ENCODE measurements at regions not wholly inside any gene's neighbourhood (a gene's known extent, or its start where the extent isn't known, plus 50 kb on each side); places are given as distances from the start of the nearest gene placed in this dataset.

- ChIA-PET CTCF (no interaction called here), POLR2A (ENCODE audit: unreplicated experiment) (no interaction called here)
- Histone ChIP-seq H3K36me3 (ENCODE audit: low read depth, low read length) (no peaks in the 10 kb centered on the region), H3K79me2 (ENCODE audit: low read length) (no peaks in the 10 kb centered on the region), H3K9me2 (replicated peaks; ENCODE audit: low read length) (no peaks in the 10 kb centered on the region), H3K4me3 (ENCODE audit: low read length) (no peak overlapping the region), H3K9ac (ENCODE audit: low read length) (no peak overlapping the region; the same call in 1 of the 2 replicates), H2AFZ (ENCODE audit: low read length) (no peak overlapping the region), H3K9me3 (ENCODE audit: low read length) (no peaks in the 10 kb centered on the region), H3K4me1 (ENCODE audit: insufficient read depth, low read length) (peaks cover 44% of the 10 kb centered on the region), H3K27ac (ENCODE audit: low read length) (peak overlapping the region; percentile 71), H4K20me1 (ENCODE audit: low read length) (no peaks in the 10 kb centered on the region), H3K27me3 (ENCODE audit: low read length) (no peaks in the 10 kb centered on the region), H3F3A (ENCODE audit: low read length, unreplicated experiment) (peaks cover 3% of the 10 kb centered on the region), H3K4me2 (ENCODE audit: low read length) (no peak overlapping the region)
- peak; percentile 33 for DNase-seq
- ATAC-seq = no peak
- intact Hi-C loops (cut with micrococcal nuclease) = no loop called here
- TF ChIP-seq EZH2phosphoT487 (IDR thresholded peaks at IDR 0.05; ENCODE audit: borderline replicate concordance, low read length) = no peak
- no peak for TF ChIP-seq CTCF (conservative IDR thresholded peaks at IDR 0.05; ENCODE audit: low read depth, low read length)
- no peak for TF ChIP-seq EZH2 (IDR thresholded peaks at IDR 0.05; ENCODE audit: low read length, unreplicated experiment)
- BruUV-seq (replicated peaks) = no TSS peak
Observed at GRCh38 chr9:91134608-91135007, 227.1 kb downstream of the AUH start.

DNA sequence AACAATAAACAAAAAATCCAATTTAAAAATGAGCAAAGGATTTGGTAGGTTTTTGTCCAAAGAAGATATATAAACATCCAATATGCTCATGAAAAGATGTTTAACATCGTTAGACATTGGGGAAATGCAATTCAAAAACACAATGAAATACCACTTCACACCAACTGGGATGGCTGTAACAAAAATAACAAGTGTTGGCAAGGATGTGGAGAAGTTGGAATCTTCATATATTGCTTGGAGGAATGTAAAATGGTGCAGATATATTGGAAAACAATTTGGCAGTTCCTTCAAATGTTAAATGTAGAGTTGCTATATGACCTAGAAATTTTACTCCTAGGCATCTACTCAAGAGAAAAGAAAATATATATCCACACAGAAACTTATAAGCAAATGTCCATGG is 224.3 kb downstream of the AUH start:
- H3K9ac ChIP-seq (ENCODE audit: low read length) = no peak overlapping the region
- ChIA-PET POLR2A (ENCODE audit: unreplicated experiment) (no interaction called here), CTCF (no interaction called here)
- DNase-seq (no peak), ATAC-seq (no peak)
- no peak overlapping the region for H2AFZ ChIP-seq (ENCODE audit: low read length)
- no peak overlapping the region for H3K27ac ChIP-seq (ENCODE audit: low read length)
- no peak overlapping the region for H3K4me3 ChIP-seq (ENCODE audit: low read length)
- no peaks in the 10 kb centered on the region for H3K9me2 ChIP-seq (replicated peaks; ENCODE audit: low read length)
- intact Hi-C loops (cut with micrococcal nuclease) = no loop called here
- BruUV-seq (replicated peaks) = no TSS peak
- H3K4me1 ChIP-seq (ENCODE audit: insufficient read depth, low read length) = peaks cover 20% of the 10 kb centered on the region
- no peaks in the 10 kb centered on the region for H3K9me3 ChIP-seq (ENCODE audit: low read length)
- no peaks in the 10 kb centered on the region for H4K20me1 ChIP-seq (ENCODE audit: low read length)
- TF ChIP-seq CTCF (conservative IDR thresholded peaks at IDR 0.05; ENCODE audit: low read depth, low read length) = no peak
- TF ChIP-seq EZH2 (IDR thresholded peaks at IDR 0.05; ENCODE audit: low read length, unreplicated experiment) = no peak
- TF ChIP-seq EZH2phosphoT487 (IDR thresholded peaks at IDR 0.05; ENCODE audit: borderline replicate concordance, low read length) = no peak
- no peaks in the 10 kb centered on the region for H3K27me3 ChIP-seq (ENCODE audit: low read length)
- H3K36me3 ChIP-seq (ENCODE audit: low read depth, low read length) = no peaks in the 10 kb centered on the region
- no peaks in the 10 kb centered on the region for H3F3A ChIP-seq (ENCODE audit: low read length, unreplicated experiment)
- H3K79me2 ChIP-seq (ENCODE audit: low read length) = no peaks in the 10 kb centered on the region
- no peak overlapping the region for H3K4me2 ChIP-seq (ENCODE audit: low read length)

- no peaks in the 10 kb centered on the region for H3K36me3 ChIP-seq (ENCODE audit: low read depth, low read length)
- POLR2A ChIA-PET (ENCODE audit: unreplicated experiment) = no interaction called here
- peaks cover 25% of the 10 kb centered on the region for H3K4me1 ChIP-seq (ENCODE audit: insufficient read depth, low read length)
- H3K27me3 ChIP-seq (ENCODE audit: low read length) = no peaks in the 10 kb centered on the region
- peak overlapping the region; percentile 53 for H3K4me2 ChIP-seq (ENCODE audit: low read length)
- no peaks in the 10 kb centered on the region for H3K79me2 ChIP-seq (ENCODE audit: low read length)
- no peaks in the 10 kb centered on the region for H3F3A ChIP-seq (ENCODE audit: low read length, unreplicated experiment)
- intact Hi-C loops (cut with micrococcal nuclease) = no loop called here
- peak; percentile 88 for ATAC-seq
- no peaks in the 10 kb centered on the region for H3K9me3 ChIP-seq (ENCODE audit: low read length)
- no peak overlapping the region for H3K4me3 ChIP-seq (ENCODE audit: low read length)
- H2AFZ ChIP-seq (ENCODE audit: low read length) = no peak overlapping the region
- peak overlapping the region; percentile 92 for H3K27ac ChIP-seq (ENCODE audit: low read length)
- CTCF ChIA-PET = interaction anchor here (0.7 kb wide), 1 partner anchor 295 kb away, joined by 5 read pairs; no protein-coding TSS in a partner anchor
- no TSS peak for BruUV-seq (replicated peaks)
- peak; percentile 88 for DNase-seq
- no peak for TF ChIP-seq CTCF (conservative IDR thresholded peaks at IDR 0.05; ENCODE audit: low read depth, low read length)
- TF ChIP-seq EZH2 (IDR thresholded peaks at IDR 0.05; ENCODE audit: low read length, unreplicated experiment) = no peak
- TF ChIP-seq EZH2phosphoT487 (IDR thresholded peaks at IDR 0.05; ENCODE audit: borderline replicate concordance, low read length) = no peak
- H4K20me1 ChIP-seq (ENCODE audit: low read length) = no peaks in the 10 kb centered on the region
- H3K9me2 ChIP-seq (replicated peaks; ENCODE audit: low read length) = no peaks in the 10 kb centered on the region
- H3K9ac ChIP-seq (ENCODE audit: low read length) = peak overlapping the region; percentile 67
Observed at GRCh38 chr9:91138760-91139159, 223.0 kb downstream of the AUH start.

Data from PC-3 (cell line).